CD14-positive monocyte (primary cell): ENCODE measurements at regions not wholly inside any gene's neighbourhood (a gene's known extent, or its start where the extent isn't known, plus 50 kb on each side); places are given as distances from the start of the nearest gene placed in this dataset.
"Not testable (repeated sequence)": the region's sequence is repeated elsewhere in the genome, so short reads cannot be mapped to it uniquely, and the experiment has no call there.

ENCODE experiments used
- DNase-seq, 3 donors: peaks; one replicate each; pipeline ENCODE4 v3.0.0-alpha.2; 2011 to 2022
- H2AFZ ChIP-seq: 2 replicates; pipeline ENCODE4 v1.6.0; 2012; ENCODE audit warnings: mild to moderate bottlenecking, low read depth, low read length, inconsistent platforms; ENCODE audit not compliant: insufficient read depth, poor library complexity, severe bottlenecking
- H3K27ac ChIP-seq, 2 donors: 1 replicate in 1 of 2; 2 replicates in 1 of 2; pipeline ENCODE4 v1.5.1; 2012 to 2013; ENCODE audit warnings: low read length in 2 of 2, control low read depth in 1 of 2, inconsistent platforms in 1 of 2, low read depth in 1 of 2, mild to moderate bottlenecking in 1 of 2
- H3K27me3 ChIP-seq, 2 donors: one replicate each; pipeline versions ENCODE4 v1.6.0 to v1.6.1; 2011 to 2013; ENCODE audit warnings: low read length in 2 of 2; ENCODE audit not compliant: control insufficient read depth in 2 of 2, insufficient read depth in 2 of 2
- H3K36me3 ChIP-seq, 2 donors: replicated peaks in 1 of 2; 1 replicate in 1 of 2; 2 replicates in 1 of 2; pipeline versions ENCODE4 v1.5.1 to v1.6.1; 2012 to 2013; ENCODE audit warnings: low read length in 2 of 2, control low read depth in 1 of 2, inconsistent platforms in 1 of 2, mild to moderate bottlenecking in 1 of 2; ENCODE audit not compliant: insufficient read depth in 2 of 2, control insufficient read depth in 1 of 2
- H3K4me1 ChIP-seq, 2 donors: 1 replicate in 1 of 2; 2 replicates in 1 of 2; pipeline versions ENCODE4 v1.5.1 to v1.6.1; 2012 to 2013; ENCODE audit warnings: low read length in 2 of 2, control low read depth in 1 of 2, inconsistent platforms in 1 of 2, mild to moderate bottlenecking in 1 of 2, moderate library complexity in 1 of 2; ENCODE audit not compliant: insufficient read depth in 2 of 2, control insufficient read depth in 1 of 2
- H3K4me2 ChIP-seq: replicated peaks from 2 replicates; pipeline ENCODE3; 2012; ENCODE audit warnings: low read length, moderate library complexity, mild to moderate bottlenecking; ENCODE audit not compliant: poor library complexity, severe bottlenecking; ENCODE audit errors: extremely low read depth
- H3K4me3 ChIP-seq, 3 experiments: fragments of 200-600 bp in 1 of 3; sonication (generic) in 1 of 3; replicated peaks in 1 of 3; 1 replicate in 2 of 3; 2 replicates in 1 of 3; pipeline ENCODE4 v1.5.1; 2011 to 2013; ENCODE audit warnings: low read length in 3 of 3, mild to moderate bottlenecking in 3 of 3, control low read depth in 2 of 3, low read depth in 2 of 3, inconsistent platforms in 1 of 3, moderate library complexity in 1 of 3
- H3K79me2 ChIP-seq: 2 replicates; pipeline ENCODE4 v1.6.0; 2012; ENCODE audit warnings: mild to moderate bottlenecking, control low read depth, inconsistent platforms, low read length, moderate library complexity; ENCODE audit not compliant: insufficient read depth
- H3K9ac ChIP-seq: 2 replicates; pipeline ENCODE4 v1.6.0; 2017; ENCODE audit warnings: low read length, mild to moderate bottlenecking; ENCODE audit not compliant: insufficient read depth, poor library complexity, severe bottlenecking
- H3K9me3 ChIP-seq, 2 donors: replicated peaks in 1 of 2; 1 replicate in 1 of 2; 2 replicates in 1 of 2; pipeline versions ENCODE4 v1.5.1 to v1.6.1; 2012 to 2013; ENCODE audit warnings: low read length in 2 of 2, control low read depth in 1 of 2; ENCODE audit not compliant: control insufficient read depth in 1 of 2, insufficient read depth in 1 of 2
- H4K20me1 ChIP-seq: 2 replicates; pipeline ENCODE4 v1.6.0; 2012; ENCODE audit warnings: mild to moderate bottlenecking, low read length, control low read depth, moderate library complexity; ENCODE audit not compliant: insufficient read depth
- H3K27ac Mint-ChIP-seq, 7 donors: one replicate each; pipeline ENCODE4 v1.8.0; 2020; ENCODE audit warnings: mild to moderate bottlenecking in 7 of 7, mixed read lengths in 7 of 7, moderate library complexity in 6 of 7, inconsistent platforms in 2 of 7
- H3K27me3 Mint-ChIP-seq, 3 donors: one replicate each; pipeline ENCODE4 v1.8.0; 2021 to 2022; ENCODE audit warnings: low read depth in 3 of 3, mild to moderate bottlenecking in 3 of 3, mixed read lengths in 3 of 3, moderate library complexity in 3 of 3, inconsistent platforms in 1 of 3
- H3K36me3 Mint-ChIP-seq, 2 donors: one replicate each; pipeline ENCODE4 v1.8.0; 2020; ENCODE audit warnings: mixed read lengths in 2 of 2, inconsistent platforms in 1 of 2, mild to moderate bottlenecking in 1 of 2
- H3K4me1 Mint-ChIP-seq: one replicate; pipeline ENCODE4 v1.8.0; 2020; ENCODE audit warnings: mild to moderate bottlenecking, mixed read lengths
- H3K4me3 Mint-ChIP-seq, 2 donors: one replicate each; pipeline ENCODE4 v1.8.0; 2020; ENCODE audit warnings: mild to moderate bottlenecking in 2 of 2, mixed read lengths in 2 of 2, moderate library complexity in 1 of 2
- H3K9me3 Mint-ChIP-seq, 7 donors: one replicate each; pipeline ENCODE4 v1.8.0; 2020 to 2022; ENCODE audit warnings: mixed read lengths in 7 of 7, mild to moderate bottlenecking in 6 of 7, moderate library complexity in 6 of 7, inconsistent platforms in 2 of 7
- WGBS: methylation state at CpG from one replicate; pipeline ENCODE4 v1.1.5; 2013; ENCODE audit warnings: missing lambda C conversion rate; ENCODE audit not compliant: insufficient coverage; 5-methylcytosine and 5-hydroxymethylcytosine counted together
- intact Hi-C, 2 donors: fragments of 100-400 bp; cut with micrococcal nuclease; formaldehyde crosslinking; loops; one replicate each; pipeline versions ENCODE4 v1.15.0 to v1.15.1; 2023
- TF ChIP-seq, protein P1 (sequence below): fragments of 200-600 bp; IDR thresholded peaks from one replicate; pipeline ENCODE4 v1.8.0; 2022; ENCODE audit warnings: antibody characterized with exemption, mild to moderate bottlenecking

DNA sequence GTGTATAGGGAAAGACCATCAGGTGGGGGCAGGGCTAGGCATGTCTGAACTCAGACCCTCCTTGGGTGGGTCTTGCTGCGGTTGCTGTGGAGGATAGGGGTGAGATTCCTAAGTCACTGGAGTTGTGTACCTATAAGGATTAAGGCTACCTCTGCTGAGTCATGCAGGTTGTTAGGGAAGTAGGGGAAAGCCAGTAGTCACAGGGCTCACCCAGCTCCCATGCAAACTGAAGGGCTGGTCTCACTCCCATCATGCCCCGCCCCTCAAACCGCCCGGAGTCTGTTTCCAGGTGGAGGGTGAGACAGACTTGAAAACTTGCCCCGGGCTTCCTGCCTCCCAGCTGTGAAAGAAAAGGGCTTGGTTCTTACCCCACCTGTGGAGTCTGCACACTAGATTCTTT is 161.8 kb downstream of the CAVIN4 start:
- Mint-ChIP-seq H3K4me1 (no peaks in the 10 kb centered on the region), H3K9me3 (peaks cover 4 to 24% (median 12%) of the 10 kb centered on the region in 7 donors), H3K27me3 (peaks cover 0 to 6% (median 1%) of the 10 kb centered on the region in 3 donors), H3K27ac (no peak overlapping the region), H3K36me3 (no peaks in the 10 kb centered on the region), H3K4me3 (no peak overlapping the region)
- Histone ChIP-seq H3K27me3 (no peaks in the 10 kb centered on the region), H3K9me3 (peaks cover 7 to 13% of the 10 kb centered on the region in 2 donors), H3K79me2 (no peaks in the 10 kb centered on the region), H3K4me3 (no peak overlapping the region), H3K27ac (no peak overlapping the region), H3K4me2 (no peak overlapping the region), H4K20me1 (no peaks in the 10 kb centered on the region), H2AFZ (no peak overlapping the region), H3K4me1 (no peaks in the 10 kb centered on the region), H3K36me3 (no peaks in the 10 kb centered on the region), H3K9ac (no peak overlapping the region)
- intact Hi-C loops: no loop called here
- WGBS: 88% methylated on average over 3 of the region's 5 CpGs
- DNase-seq: no peak
- TF ChIP-seq, protein P1, sequence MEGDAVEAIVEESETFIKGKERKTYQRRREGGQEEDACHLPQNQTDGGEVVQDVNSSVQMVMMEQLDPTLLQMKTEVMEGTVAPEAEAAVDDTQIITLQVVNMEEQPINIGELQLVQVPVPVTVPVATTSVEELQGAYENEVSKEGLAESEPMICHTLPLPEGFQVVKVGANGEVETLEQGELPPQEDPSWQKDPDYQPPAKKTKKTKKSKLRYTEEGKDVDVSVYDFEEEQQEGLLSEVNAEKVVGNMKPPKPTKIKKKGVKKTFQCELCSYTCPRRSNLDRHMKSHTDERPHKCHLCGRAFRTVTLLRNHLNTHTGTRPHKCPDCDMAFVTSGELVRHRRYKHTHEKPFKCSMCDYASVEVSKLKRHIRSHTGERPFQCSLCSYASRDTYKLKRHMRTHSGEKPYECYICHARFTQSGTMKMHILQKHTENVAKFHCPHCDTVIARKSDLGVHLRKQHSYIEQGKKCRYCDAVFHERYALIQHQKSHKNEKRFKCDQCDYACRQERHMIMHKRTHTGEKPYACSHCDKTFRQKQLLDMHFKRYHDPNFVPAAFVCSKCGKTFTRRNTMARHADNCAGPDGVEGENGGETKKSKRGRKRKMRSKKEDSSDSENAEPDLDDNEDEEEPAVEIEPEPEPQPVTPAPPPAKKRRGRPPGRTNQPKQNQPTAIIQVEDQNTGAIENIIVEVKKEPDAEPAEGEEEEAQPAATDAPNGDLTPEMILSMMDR: no peak

DNA sequence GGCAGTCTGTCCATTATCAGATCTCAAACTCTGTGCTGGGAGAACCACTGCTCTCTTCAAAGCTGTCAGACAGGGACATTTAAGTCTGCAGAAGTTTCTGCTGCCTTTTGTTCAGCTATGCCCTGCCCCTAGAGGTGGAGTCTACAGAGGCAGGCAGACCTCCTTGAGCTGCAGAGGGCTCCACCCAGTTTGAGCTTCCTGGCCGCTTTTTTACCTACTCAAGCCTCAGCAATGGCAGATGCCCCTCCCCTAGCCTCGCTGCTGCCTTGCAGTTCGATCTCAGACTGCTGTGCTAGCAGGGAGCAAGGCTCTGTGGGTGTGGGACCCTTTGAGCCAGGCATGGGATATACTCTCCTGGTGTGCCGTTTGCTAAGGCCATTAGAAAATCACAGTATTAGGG is 171.1 kb downstream of the CAVIN4 start:
- H3K27ac Mint-ChIP-seq: peak overlapping the region in 1 of 7 donors; percentile 58
- H3K4me1 Mint-ChIP-seq, H3K27ac ChIP-seq, H3K27me3 ChIP-seq, H3K4me3 ChIP-seq, H3K27me3 Mint-ChIP-seq, H3K79me2 ChIP-seq, intact Hi-C loops, H3K4me1 ChIP-seq, H3K36me3 ChIP-seq, H2AFZ ChIP-seq, H3K36me3 Mint-ChIP-seq, H3K9ac ChIP-seq, DNase-seq, H3K4me2 ChIP-seq, H3K4me3 Mint-ChIP-seq, H4K20me1 ChIP-seq: not testable (repeated sequence)
- H3K9me3 Mint-ChIP-seq: peaks cover 4 to 27% (median 14%) of the 10 kb centered on the region in 7 donors
- peaks cover 0 to 22% of the 10 kb centered on the region in 2 donors for H3K9me3 ChIP-seq
- 92% methylated on average over 3 of the region's 4 CpGs for WGBS
